HG03575 (cell line): ENCODE measurements at regions not wholly inside any gene's neighbourhood (a gene's known extent, or its start where the extent isn't known, plus 50 kb on each side); places are given as distances from the start of the nearest gene placed in this dataset.

Experiments used
- ATAC-seq: cut with Tn5 transposase; IDR thresholded peaks from one replicate; pipeline ENCODE4 v1.9.1; 2021; ENCODE audit not compliant: unreplicated experiment, insufficient number of reproducible peaks, low FRiP score; ENCODE audit errors: extremely low read depth

GRCh38 chr14:65359503-65359902 is 53.0 kb upstream of the FUT8 start:
- no peak for ATAC-seq

GRCh38 chr14:65360144-65360784 is 52.3 kb upstream of the FUT8 start:
- ATAC-seq = no peak

GRCh38 chr14:65361920-65362319 is 50.6 kb upstream of the FUT8 start:
- no peak for ATAC-seq
